ENCODE measurements at regions not wholly inside any gene's neighbourhood (a gene's known extent, or its start where the extent isn't known, plus 50 kb on each side); places are given as distances from the start of the nearest gene placed in this dataset.

DNA sequence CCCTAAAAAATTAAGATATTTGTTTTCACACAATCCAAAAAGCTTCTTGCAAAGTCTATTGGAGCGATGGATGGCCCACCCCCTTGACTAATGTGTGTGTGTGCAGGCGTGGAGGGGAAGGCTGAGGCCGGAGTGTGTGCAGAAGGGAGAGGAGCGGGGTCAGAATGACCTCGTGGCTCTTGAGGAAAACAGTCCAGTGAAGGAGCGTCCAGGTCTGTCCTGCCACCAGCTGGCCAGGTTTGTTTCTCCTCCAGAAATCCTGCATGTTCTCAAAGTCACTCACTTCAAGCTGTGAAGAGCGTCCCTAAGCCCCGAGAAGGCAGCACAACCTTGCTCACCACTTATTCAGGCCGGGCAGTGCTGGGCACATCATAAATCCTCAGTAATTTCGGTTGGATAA is 69.5 kb upstream of the SSX2IP start:
- Histone ChIP-seq H3K27me3 (ENCODE audit: control insufficient read depth, insufficient read depth, low read length) (peaks cover 5% of the 10 kb centered on the region), H3K4me3 (ENCODE audit: low read depth, low read length) (no peak overlapping the region)

DNA sequence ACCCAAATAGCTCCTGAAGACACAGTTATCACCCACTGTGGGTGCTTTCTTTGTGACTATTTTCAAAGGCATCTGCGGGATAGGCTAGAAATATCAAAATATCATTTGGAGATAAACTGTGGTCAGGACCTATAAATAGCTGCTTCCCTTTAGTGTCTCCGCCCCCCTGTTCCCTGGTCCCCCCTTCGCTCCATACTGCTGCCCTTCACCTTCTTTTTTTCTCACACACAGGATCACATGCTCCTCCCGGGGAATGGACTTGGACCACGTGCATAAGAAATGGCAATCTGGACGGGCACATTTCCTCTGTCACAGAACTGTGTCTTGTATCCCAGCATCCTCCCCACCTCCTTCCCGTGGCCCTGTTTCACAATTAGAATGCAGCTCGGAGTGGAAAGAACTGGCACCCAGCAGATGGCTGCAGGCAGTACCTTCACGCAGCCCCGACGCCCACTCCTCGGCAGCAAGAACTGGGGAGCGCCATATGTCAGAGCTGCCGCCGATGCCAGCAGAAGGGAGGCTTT is 68.8 kb upstream of the SSX2IP start:
- H3K27ac ChIP-seq (ENCODE audit: low read depth, low read length) = no peak overlapping the region

More for the DNA sequence above, 69.5 kb upstream of the SSX2IP start:
- H3K9me3 ChIP-seq (ENCODE audit: control insufficient read depth, insufficient read depth, low read length) = no peaks in the 10 kb centered on the region
- no peak for DNase-seq (ENCODE audit: low read depth in 4 of 6, low spot score in 6 of 6)
- WGBS (ENCODE audit: insufficient coverage) = 51% methylated on average over 10 of the region's 10 CpGs
- H3K36me3 ChIP-seq (ENCODE audit: control insufficient read depth, insufficient read depth, low read length) = no peaks in the 10 kb centered on the region
- H3K27ac ChIP-seq (ENCODE audit: low read depth, low read length) = no peak overlapping the region
- peaks cover 17% of the 10 kb centered on the region for H3K4me1 ChIP-seq (ENCODE audit: control insufficient read depth, insufficient read depth, low read length)

DNA sequence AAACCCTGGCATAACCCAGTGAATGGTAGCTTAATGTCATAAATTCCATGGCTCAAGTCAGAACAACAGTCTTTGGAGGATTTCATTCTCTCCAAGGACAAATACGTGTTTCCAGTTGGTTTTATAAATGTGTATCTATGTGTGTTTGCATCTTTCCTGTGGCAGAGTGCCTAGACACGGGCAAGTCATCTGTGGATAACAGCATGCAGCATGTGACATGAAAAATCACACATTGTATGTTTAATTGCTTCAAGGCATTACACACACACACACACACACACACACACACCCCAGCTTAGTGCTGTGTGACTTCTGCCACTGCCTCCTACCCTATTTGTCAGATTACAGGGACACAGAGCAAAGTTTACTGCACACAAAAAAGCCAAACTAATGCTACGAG is 68.2 kb upstream of the SSX2IP start:
- peak in 1 of 6 donors; percentile 88 for DNase-seq (ENCODE audit: low read depth in 4 of 6, low spot score in 6 of 6)
- no peak overlapping the region for H3K4me3 ChIP-seq (ENCODE audit: low read depth, low read length)

More for the DNA sequence above, 68.8 kb upstream of the SSX2IP start:
- Histone ChIP-seq H3K4me1 (ENCODE audit: control insufficient read depth, insufficient read depth, low read length) (peaks cover 18% of the 10 kb centered on the region), H3K4me3 (ENCODE audit: low read depth, low read length) (no peak overlapping the region), H3K36me3 (ENCODE audit: control insufficient read depth, insufficient read depth, low read length) (no peaks in the 10 kb centered on the region), H3K27me3 (ENCODE audit: control insufficient read depth, insufficient read depth, low read length) (no peaks in the 10 kb centered on the region), H3K9me3 (ENCODE audit: control insufficient read depth, insufficient read depth, low read length) (no peaks in the 10 kb centered on the region)
- DNase-seq (ENCODE audit: low read depth in 4 of 6, low spot score in 6 of 6) = peak in 2 of 6 donors; percentile 80 to 95
- 6% methylated on average over 11 of the region's 15 CpGs for WGBS (ENCODE audit: insufficient coverage)

DNA sequence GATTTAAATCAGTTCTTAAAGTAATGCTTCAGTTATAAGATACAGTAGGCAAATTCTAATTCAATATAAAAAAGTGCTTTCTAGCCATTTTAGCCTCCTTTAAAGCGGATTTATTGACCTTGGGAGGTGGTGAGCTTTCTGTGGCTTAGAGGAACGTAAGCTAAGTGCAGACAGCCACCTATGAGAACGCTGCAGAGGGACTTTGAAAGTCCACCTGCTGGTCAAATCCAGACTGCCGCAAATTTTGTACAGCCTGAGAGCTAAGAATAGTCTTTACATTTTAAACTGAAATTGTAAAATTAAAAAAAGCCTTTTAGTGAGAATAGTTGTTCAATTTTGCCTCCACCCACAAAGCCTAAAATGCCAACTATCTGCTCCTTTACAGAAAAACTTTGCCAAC is 67.0 kb upstream of the SSX2IP start:
- H3K27me3 ChIP-seq (ENCODE audit: control insufficient read depth, insufficient read depth, low read length) = no peaks in the 10 kb centered on the region
- WGBS (ENCODE audit: insufficient coverage) = 61% methylated on average over 2 of the region's 4 CpGs
- H3K9me3 ChIP-seq (ENCODE audit: control insufficient read depth, insufficient read depth, low read length) = no peaks in the 10 kb centered on the region
- no peak for DNase-seq (ENCODE audit: low read depth in 4 of 6, low spot score in 6 of 6)
- H3K27ac ChIP-seq (ENCODE audit: low read depth, low read length) = no peak overlapping the region
- H3K4me3 ChIP-seq (ENCODE audit: low read depth, low read length) = no peak overlapping the region
- H3K36me3 ChIP-seq (ENCODE audit: control insufficient read depth, insufficient read depth, low read length) = no peaks in the 10 kb centered on the region
- H3K4me1 ChIP-seq (ENCODE audit: control insufficient read depth, insufficient read depth, low read length) = peaks cover 23% of the 10 kb centered on the region

More for the DNA sequence above, 68.2 kb upstream of the SSX2IP start:
- Histone ChIP-seq H3K36me3 (ENCODE audit: control insufficient read depth, insufficient read depth, low read length) (no peaks in the 10 kb centered on the region), H3K27ac (ENCODE audit: low read depth, low read length) (no peak overlapping the region), H3K27me3 (ENCODE audit: control insufficient read depth, insufficient read depth, low read length) (no peaks in the 10 kb centered on the region), H3K4me1 (ENCODE audit: control insufficient read depth, insufficient read depth, low read length) (peaks cover 21% of the 10 kb centered on the region), H3K9me3 (ENCODE audit: control insufficient read depth, insufficient read depth, low read length) (no peaks in the 10 kb centered on the region)
- WGBS (ENCODE audit: insufficient coverage) = 63% methylated on average over 1 of the region's 3 CpGs

DNA sequence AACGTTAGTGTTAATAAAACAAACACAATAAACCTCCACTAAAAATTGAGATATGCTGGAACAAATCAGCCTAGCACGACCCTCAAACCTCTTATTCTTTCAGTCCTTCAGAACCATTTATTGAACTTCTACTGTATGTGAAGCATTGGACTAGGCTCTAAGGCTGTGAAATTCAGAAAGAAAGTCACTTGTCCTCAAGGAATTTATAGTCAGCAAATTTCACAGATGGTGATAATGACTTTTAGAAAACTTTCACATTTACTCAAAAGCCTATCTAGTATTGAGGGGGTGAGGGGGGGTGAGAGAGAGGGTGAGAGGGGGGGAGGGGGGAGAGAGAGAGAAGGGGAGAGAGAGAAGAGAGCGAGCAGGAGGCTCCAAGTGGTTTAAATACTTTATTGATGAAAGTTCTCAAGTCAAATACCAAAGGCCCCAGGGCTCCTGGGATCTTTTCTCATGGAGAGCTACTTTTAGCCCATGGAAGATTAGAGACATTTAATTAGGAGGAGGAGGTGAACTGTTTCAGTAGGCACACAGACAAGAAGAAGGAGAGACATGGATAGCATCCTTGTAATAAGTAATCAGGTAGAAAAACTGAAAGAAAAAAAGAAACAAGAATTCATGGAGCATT is 66.3 kb upstream of the SSX2IP start:
- no peaks in the 10 kb centered on the region for H3K36me3 ChIP-seq (ENCODE audit: control insufficient read depth, insufficient read depth, low read length)
- H3K4me3 ChIP-seq (ENCODE audit: low read depth, low read length) = no peak overlapping the region
- H3K9me3 ChIP-seq (ENCODE audit: control insufficient read depth, insufficient read depth, low read length) = no peaks in the 10 kb centered on the region
- no peak for DNase-seq (ENCODE audit: low read depth in 4 of 6, low spot score in 6 of 6)
- H3K4me1 ChIP-seq (ENCODE audit: control insufficient read depth, insufficient read depth, low read length) = peaks cover 23% of the 10 kb centered on the region
- WGBS (ENCODE audit: insufficient coverage) = no CpG with 5 or more reads among the region's 3 CpGs
- no peak overlapping the region for H3K27ac ChIP-seq (ENCODE audit: low read depth, low read length)
- no peaks in the 10 kb centered on the region for H3K27me3 ChIP-seq (ENCODE audit: control insufficient read depth, insufficient read depth, low read length)

DNA sequence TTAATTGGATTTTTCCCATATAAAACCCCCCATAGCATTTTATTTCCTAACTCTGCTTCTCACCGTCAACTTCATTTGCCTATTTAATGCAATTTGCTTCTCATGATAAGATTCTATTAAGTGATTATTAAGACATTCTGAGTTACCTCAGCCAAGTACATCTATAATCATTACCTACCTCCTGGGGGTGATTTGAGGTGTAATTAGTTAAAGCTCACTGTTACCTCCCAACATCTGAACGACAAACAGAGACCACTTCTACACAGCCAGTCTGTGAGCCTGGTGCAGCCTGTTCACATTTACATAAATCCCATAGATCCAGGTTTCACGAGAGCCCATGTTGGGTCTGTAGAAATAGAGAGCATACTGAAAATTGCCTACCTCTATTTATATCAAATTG is 65.7 kb upstream of the SSX2IP start:
- no CpG with 5 or more reads among the region's 3 CpGs for WGBS (ENCODE audit: insufficient coverage)
- Histone ChIP-seq H3K27me3 (ENCODE audit: control insufficient read depth, insufficient read depth, low read length) (no peaks in the 10 kb centered on the region), H3K4me3 (ENCODE audit: low read depth, low read length) (no peak overlapping the region), H3K9me3 (ENCODE audit: control insufficient read depth, insufficient read depth, low read length) (no peaks in the 10 kb centered on the region), H3K27ac (ENCODE audit: low read depth, low read length) (no peak overlapping the region), H3K4me1 (ENCODE audit: control insufficient read depth, insufficient read depth, low read length) (peaks cover 23% of the 10 kb centered on the region), H3K36me3 (ENCODE audit: control insufficient read depth, insufficient read depth, low read length) (no peaks in the 10 kb centered on the region)
- peak in 2 of 6 donors; percentile 37 to 94 for DNase-seq (ENCODE audit: low read depth in 4 of 6, low spot score in 6 of 6)

DNA sequence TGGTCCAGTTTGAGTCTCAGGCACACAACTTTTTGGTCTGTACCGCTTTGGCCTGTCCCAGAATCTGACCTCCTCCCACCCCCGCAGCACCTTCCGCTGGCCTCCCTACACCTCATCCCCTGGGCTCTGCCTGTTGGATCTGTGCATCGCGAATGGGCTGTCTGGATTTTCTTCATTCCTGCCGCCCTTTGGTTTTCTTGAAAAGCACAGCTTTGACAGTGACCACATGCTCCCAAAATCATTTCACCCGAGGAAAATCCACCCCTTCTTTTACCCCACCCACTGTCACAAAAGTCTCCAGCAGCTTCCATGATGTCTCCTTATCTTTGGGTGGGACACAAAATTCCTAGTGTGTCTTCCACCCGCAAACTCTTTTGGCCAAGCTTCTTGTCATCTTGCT is 65.0 kb upstream of the SSX2IP start:
- WGBS (ENCODE audit: insufficient coverage) = 95% methylated on average over 8 of the region's 8 CpGs
- Histone ChIP-seq H3K27ac (ENCODE audit: low read depth, low read length) (no peak overlapping the region), H3K27me3 (ENCODE audit: control insufficient read depth, insufficient read depth, low read length) (no peaks in the 10 kb centered on the region), H3K9me3 (ENCODE audit: control insufficient read depth, insufficient read depth, low read length) (no peaks in the 10 kb centered on the region), H3K4me1 (ENCODE audit: control insufficient read depth, insufficient read depth, low read length) (peaks cover 23% of the 10 kb centered on the region), H3K4me3 (ENCODE audit: low read depth, low read length) (no peak overlapping the region), H3K36me3 (ENCODE audit: control insufficient read depth, insufficient read depth, low read length) (no peaks in the 10 kb centered on the region)
- no peak for DNase-seq (ENCODE audit: low read depth in 4 of 6, low spot score in 6 of 6)

DNA sequence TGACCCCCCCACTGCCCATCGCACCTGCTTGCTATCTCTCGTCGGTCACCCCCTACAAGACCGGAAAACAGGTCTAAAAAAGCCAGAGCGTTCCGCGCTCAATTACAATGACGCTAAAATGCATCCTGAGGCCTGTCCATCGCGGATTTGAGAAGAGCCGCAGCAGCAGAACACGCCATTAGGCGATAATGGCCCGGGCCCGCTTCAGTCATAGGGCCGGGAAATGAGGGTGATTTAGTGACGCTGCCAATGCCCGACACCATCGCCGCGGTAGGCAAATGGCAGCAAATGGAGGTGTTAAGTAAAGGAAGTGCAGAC is 64.1 kb upstream of the SSX2IP start:
- Histone ChIP-seq H3K9me3 (ENCODE audit: control insufficient read depth, insufficient read depth, low read length) (no peaks in the 10 kb centered on the region), H3K27ac (ENCODE audit: low read depth, low read length) (peak overlapping the region; percentile 64), H3K27me3 (ENCODE audit: control insufficient read depth, insufficient read depth, low read length) (no peaks in the 10 kb centered on the region), H3K4me1 (ENCODE audit: control insufficient read depth, insufficient read depth, low read length) (peaks cover 17% of the 10 kb centered on the region), H3K36me3 (ENCODE audit: control insufficient read depth, insufficient read depth, low read length) (no peaks in the 10 kb centered on the region), H3K4me3 (ENCODE audit: low read depth, low read length) (no peak overlapping the region)
- 15% methylated on average over 20 of the region's 21 CpGs for WGBS (ENCODE audit: insufficient coverage)
- peak in 1 of 6 donors; percentile 77 for DNase-seq (ENCODE audit: low read depth in 4 of 6, low spot score in 6 of 6)

DNA sequence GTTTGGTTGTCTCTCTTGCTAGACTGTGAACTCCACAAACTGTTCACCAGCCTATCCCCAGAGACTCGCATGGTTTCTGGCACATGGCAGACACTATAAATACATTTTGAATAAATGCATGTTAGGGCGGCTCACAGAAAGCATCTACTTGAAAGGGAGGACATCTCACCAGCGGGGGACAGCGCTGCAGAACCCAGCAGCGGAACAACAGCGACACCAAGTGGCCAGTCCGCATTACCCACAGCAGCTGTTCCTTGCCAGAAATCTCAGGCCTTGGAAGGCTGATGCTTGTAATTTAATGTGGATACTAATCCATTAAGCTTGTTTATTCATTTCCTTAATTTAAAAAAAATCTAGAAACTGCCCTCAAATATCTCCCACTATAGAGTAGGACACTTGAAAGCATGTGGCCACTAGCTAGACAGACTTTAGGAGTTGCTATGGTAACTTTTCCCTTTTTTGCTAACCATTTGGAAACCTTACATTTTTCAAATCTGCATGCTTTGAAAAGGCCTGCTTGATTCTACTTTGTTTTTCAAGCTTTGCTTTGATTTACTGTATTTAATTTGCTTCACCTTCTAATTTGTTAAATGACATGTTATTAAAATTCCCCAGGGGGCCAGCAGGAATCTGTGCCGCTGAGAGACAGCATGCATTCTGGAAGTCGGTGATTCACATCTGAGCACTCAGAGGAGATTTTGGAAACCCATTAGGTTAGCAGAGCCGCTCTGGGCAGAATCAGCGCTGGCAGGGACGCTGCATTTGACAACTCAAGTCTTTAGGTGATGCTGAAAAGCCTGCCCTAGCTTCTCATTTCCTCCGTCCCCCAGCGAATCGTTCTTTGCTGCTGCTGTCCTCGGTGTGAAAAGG is 63.5 kb upstream of the SSX2IP start:
- Histone ChIP-seq H3K27ac (ENCODE audit: low read depth, low read length) (peak overlapping the region; percentile 64), H3K36me3 (ENCODE audit: control insufficient read depth, insufficient read depth, low read length) (no peaks in the 10 kb centered on the region), H3K9me3 (ENCODE audit: control insufficient read depth, insufficient read depth, low read length) (no peaks in the 10 kb centered on the region), H3K4me3 (ENCODE audit: low read depth, low read length) (no peak overlapping the region), H3K27me3 (ENCODE audit: control insufficient read depth, insufficient read depth, low read length) (no peaks in the 10 kb centered on the region), H3K4me1 (ENCODE audit: control insufficient read depth, insufficient read depth, low read length) (peaks cover 13% of the 10 kb centered on the region)
- 8% methylated on average over 15 of the region's 16 CpGs for WGBS (ENCODE audit: insufficient coverage)
- DNase-seq (ENCODE audit: low read depth in 4 of 6, low spot score in 6 of 6) = peak in 5 of 6 donors; percentile 64 to 96 (median 78)
